Adrenal gland (tissue), 9 donors: ENCODE measurements at regions not wholly inside any gene's neighbourhood (a gene's known extent, or its start where the extent isn't known, plus 50 kb on each side); places are given as distances from the start of the nearest gene placed in this dataset.

ENCODE experiments used
- DNase-seq, 7 donors: peaks; one replicate each; pipeline ENCODE4 v3.0.0-alpha.2; 2019 to 2020
- H3K27ac ChIP-seq, 5 donors: fragments of 200-600 bp; sonication (generic) in 4 of 5; 1 replicate in 3 of 5; 2 replicates in 2 of 5; pipeline versions ENCODE4 v1.5.1 to v1.8.0; 2016 to 2020; ENCODE audit warnings: mild to moderate bottlenecking in 1 of 5
- H3K27me3 ChIP-seq: fragments of 200-600 bp; 2 replicates; pipeline ENCODE4 v1.8.0; 2021
- H3K36me3 ChIP-seq, 2 donors: fragments of 200-600 bp; replicated peaks in 1 of 2; 1 replicate in 1 of 2; 2 replicates in 1 of 2; pipeline versions ENCODE4 v1.5.1 to v1.8.0; 2018 to 2022
- H3K4me1 ChIP-seq, 2 donors: fragments of 200-600 bp; replicated peaks in 1 of 2; 1 replicate in 1 of 2; 2 replicates in 1 of 2; pipeline versions ENCODE4 v1.5.1 to v1.8.0; 2018 to 2021
- H3K4me3 ChIP-seq, 4 donors: fragments of 200-600 bp; sonication (generic) in 3 of 4; one replicate each; pipeline ENCODE4 v1.5.1; 2016 to 2018
- H3K9me3 ChIP-seq, 3 donors: fragments of 200-600 bp; sonication (generic) in 1 of 3; replicated peaks in 1 of 3; 1 replicate in 2 of 3; 2 replicates in 1 of 3; pipeline versions ENCODE4 v1.5.1 to v1.8.0; 2016 to 2021
- POLR2A ChIP-seq, 2 donors: fragments of 450-650 bp; IDR thresholded peaks; one replicate each; pipeline ENCODE4 v1.6.1; 2017; ENCODE audit warnings: antibody characterized with exemption in 2 of 2, mild to moderate bottlenecking in 2 of 2, moderate library complexity in 1 of 2
- WGBS, 4 donors: extraction: QIAGEN DNeasy Blood & Tissue Kit in 2 of 4; methylation state at CpG; one replicate each; pipeline versions ENCODE4 v1.1.5 to v1.1.7; 2013 to 2017; 5-methylcytosine and 5-hydroxymethylcytosine counted together
- intact Hi-C, 2 donors: fragments of 100-400 bp; cut with DNase I; formaldehyde crosslinking; loops; one replicate each; pipeline versions ENCODE4 v1.14.1 to v1.15.0; 2022 to 2023
- TF ChIP-seq, protein P1 (sequence below), 6 experiments: fragments of 450-650 bp in 4 of 6; fragments of 200-600 bp in 2 of 6; sonication (generic) in 1 of 6; IDR thresholded peaks; 1 replicate in 5 of 6; 2 replicates in 1 of 6; pipeline versions ENCODE4 v1.5.1 to v1.8.0; 2016 to 2021; ENCODE audit warnings: antibody characterized with exemption in 6 of 6, mild to moderate bottlenecking in 2 of 6, moderate library complexity in 1 of 6
- donor health status: healthy with polysubstance abuse.
- donor health status: Bipolar disorder and iron deficiency.
- donor health status: DM: yes; HTN: yes; CAD: no.
- donor health status: DM: no; HTN: no; CAD: no.
- donor health status: DM: no; HTN: no; CAD: no.

DNA sequence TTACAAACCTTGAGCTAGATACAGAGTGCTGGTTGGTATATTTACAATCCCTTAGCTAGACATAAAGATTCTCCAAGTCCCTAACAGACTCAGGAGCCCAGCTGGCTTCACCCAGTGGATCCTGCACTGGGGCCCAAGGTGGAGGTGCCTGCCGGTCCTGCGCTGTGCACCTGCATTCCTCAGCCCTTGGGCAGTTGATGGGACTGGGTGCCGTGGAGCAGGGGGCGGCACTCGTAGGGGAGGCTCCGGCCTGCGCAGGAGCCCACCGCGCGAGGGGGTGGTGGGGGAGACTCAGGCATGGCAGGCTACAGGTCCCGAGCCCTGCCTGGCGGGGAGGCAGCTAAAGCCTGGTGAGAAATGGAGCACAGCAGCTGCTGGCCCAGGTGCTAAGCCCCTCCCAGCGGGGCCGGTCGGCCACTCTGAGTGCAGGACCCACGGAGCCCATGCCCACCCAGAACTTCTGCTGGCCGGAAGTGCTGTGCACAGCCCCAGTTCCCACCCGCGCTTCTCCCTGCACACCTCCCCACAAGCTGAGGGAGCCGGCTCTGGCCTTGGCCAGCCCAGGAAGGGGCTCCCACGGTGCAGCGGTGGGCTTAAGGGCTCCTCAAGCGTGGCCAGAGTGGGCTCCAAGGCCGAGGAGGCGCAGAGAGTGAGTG lies 1464.7 kb downstream of the EFNA5 start:
- no peaks in the 10 kb centered on the region for H3K9me3 ChIP-seq
- WGBS, 4 donors = 91 to 96% (median 93%) methylated on average over 14 to 25 of the region's 25 CpGs
- no peak overlapping the region for H3K4me3 ChIP-seq
- no peak overlapping the region for H3K27ac ChIP-seq
- no peak for TF ChIP-seq POLR2A (IDR thresholded peaks at IDR 0.05)
- TF ChIP-seq, protein P1, sequence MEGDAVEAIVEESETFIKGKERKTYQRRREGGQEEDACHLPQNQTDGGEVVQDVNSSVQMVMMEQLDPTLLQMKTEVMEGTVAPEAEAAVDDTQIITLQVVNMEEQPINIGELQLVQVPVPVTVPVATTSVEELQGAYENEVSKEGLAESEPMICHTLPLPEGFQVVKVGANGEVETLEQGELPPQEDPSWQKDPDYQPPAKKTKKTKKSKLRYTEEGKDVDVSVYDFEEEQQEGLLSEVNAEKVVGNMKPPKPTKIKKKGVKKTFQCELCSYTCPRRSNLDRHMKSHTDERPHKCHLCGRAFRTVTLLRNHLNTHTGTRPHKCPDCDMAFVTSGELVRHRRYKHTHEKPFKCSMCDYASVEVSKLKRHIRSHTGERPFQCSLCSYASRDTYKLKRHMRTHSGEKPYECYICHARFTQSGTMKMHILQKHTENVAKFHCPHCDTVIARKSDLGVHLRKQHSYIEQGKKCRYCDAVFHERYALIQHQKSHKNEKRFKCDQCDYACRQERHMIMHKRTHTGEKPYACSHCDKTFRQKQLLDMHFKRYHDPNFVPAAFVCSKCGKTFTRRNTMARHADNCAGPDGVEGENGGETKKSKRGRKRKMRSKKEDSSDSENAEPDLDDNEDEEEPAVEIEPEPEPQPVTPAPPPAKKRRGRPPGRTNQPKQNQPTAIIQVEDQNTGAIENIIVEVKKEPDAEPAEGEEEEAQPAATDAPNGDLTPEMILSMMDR (IDR thresholded peaks at IDR 0.05) = no peak
- H3K27me3 ChIP-seq = no peaks in the 10 kb centered on the region
- intact Hi-C loops = no loop called here
- no peaks in the 10 kb centered on the region for H3K4me1 ChIP-seq
- no peak for DNase-seq
- no peaks in the 10 kb centered on the region for H3K36me3 ChIP-seq

DNA sequence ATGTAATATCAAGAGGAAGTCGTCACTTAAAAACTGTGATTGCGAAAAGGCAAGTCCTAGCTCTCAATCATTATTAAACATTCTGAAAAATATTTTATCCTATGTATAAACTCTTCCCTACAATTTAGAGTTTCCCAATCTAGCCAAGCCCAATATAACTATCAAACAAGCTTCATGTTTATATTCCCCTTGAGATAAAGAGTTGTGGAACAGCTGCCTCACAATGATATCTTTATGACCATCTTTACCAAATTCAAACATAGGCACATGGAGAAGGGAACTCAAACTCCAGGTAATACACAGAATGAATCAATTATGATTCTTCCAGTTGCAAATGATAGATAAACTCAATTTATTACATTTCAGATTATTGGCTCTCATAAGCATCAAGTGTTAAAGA lies 1468.7 kb downstream of the EFNA5 start:
- no peak for DNase-seq
- H3K9me3 ChIP-seq = no peaks in the 10 kb centered on the region
- H3K4me1 ChIP-seq = no peaks in the 10 kb centered on the region
- intact Hi-C loops = no loop called here
- H3K4me3 ChIP-seq = no peak overlapping the region
- TF ChIP-seq POLR2A (IDR thresholded peaks at IDR 0.05) = no peak
- TF ChIP-seq, protein P1 (IDR thresholded peaks at IDR 0.05) = no peak
- no peaks in the 10 kb centered on the region for H3K36me3 ChIP-seq
- H3K27ac ChIP-seq = no peak overlapping the region
- no peaks in the 10 kb centered on the region for H3K27me3 ChIP-seq
- 89 to 96% (median 94%) methylated on average over 2 of the region's 2 CpGs for WGBS, 4 donors

DNA sequence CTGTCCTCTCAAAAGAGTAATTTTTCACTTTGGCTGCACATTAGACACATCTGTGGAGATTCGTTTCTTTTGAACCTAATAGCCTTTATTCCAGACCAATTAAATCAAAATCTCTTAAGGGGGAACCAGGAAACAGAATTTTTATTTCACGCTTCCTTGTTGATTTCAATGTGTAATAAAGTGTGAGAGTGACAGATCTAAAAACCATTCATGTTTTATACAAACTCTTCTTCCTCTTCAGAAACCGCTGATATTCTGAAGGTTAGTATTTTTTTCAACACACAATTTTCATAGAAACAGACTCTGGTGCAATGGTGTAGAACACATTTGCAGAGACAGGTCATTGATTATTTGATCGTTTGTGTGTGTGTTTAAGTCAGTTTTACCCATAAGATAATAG lies 1469.8 kb downstream of the EFNA5 start:
- no peak for TF ChIP-seq POLR2A (IDR thresholded peaks at IDR 0.05)
- TF ChIP-seq, protein P1 (IDR thresholded peaks at IDR 0.05) = no peak
- WGBS, 4 donors = 78 to 86% (median 78%) methylated on average over 4 of the region's 4 CpGs
- intact Hi-C loops = no loop called here

DNA sequence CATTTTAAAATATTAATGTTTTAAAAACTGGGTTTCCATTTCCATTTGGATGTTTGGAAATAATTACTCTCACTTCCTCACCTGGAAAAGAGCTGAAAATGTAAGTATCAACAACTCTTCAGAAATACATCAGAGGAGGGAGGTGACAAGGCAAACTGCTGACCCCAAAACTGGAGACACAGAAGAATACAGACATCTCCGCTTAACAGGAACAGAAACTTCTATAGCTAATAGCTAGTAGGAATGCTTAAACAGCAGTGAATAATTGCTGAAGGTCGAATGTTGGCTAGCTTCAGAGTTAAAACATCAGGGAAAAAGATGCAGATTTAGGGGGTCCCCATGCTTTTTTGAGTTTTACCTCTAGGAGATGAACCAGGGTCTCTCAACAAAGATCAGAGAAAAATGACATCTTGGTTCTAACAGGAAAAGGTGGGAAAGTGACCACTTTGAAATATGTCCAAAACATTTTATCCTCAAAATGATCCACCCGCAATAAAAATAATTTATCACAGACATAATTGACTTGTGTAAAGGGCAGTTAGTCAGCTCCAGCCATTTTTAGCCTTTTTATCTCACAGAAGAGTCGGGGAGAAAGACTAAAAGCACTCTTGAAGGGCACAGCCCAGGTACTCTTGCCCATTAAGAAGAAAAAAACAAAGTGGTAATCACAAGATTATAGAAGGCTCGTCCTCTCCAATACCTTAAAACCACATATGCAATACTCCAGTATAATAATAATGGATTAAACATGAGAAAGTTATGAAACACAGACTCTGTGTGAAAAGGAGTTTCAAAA lies 1474.9 kb downstream of the EFNA5 start:
- no peaks in the 10 kb centered on the region for H3K36me3 ChIP-seq
- no peaks in the 10 kb centered on the region for H3K4me1 ChIP-seq
- TF ChIP-seq POLR2A (IDR thresholded peaks at IDR 0.05) = no peak
- TF ChIP-seq, protein P1 (IDR thresholded peaks at IDR 0.05) = no peak
- no peak overlapping the region for H3K27ac ChIP-seq
- intact Hi-C loops = no loop called here
- no peaks in the 10 kb centered on the region for H3K27me3 ChIP-seq
- DNase-seq = no peak
- no peak overlapping the region for H3K4me3 ChIP-seq
- no peaks in the 10 kb centered on the region for H3K9me3 ChIP-seq
- WGBS, 4 donors = 40 to 46% (median 45%) methylated on average over 5 of the region's 5 CpGs

More for the DNA sequence above, 1469.8 kb downstream of the EFNA5 start:
- H3K27me3 ChIP-seq = no peaks in the 10 kb centered on the region
- no peak overlapping the region for H3K27ac ChIP-seq
- no peak for DNase-seq
- no peak overlapping the region for H3K4me3 ChIP-seq
- H3K36me3 ChIP-seq = no peaks in the 10 kb centered on the region
- H3K9me3 ChIP-seq = no peaks in the 10 kb centered on the region
- H3K4me1 ChIP-seq = no peaks in the 10 kb centered on the region
